GM23338 (cell line): ENCODE measurements at regions not wholly inside any gene's neighbourhood (a gene's known extent, or its start where the extent isn't known, plus 50 kb on each side); places are given as distances from the start of the nearest gene placed in this dataset.

Source experiments
- ATAC-seq: fragments of 200-7000 bp; cut with Tn5 transposase; 3 replicates; pipeline ENCODE4 v1.9.1; 2020
- DNase-seq: peaks from one replicate; pipeline ENCODE4 v3.0.0-alpha.2; 2015; ENCODE audit warnings: low spot score
- H2AFZ ChIP-seq: fragments of 200-600 bp; sonication (generic); 2 replicates; pipeline ENCODE4 v1.8.0; 2016; ENCODE audit warnings: antibody characterized with exemption, mild to moderate bottlenecking, moderate library complexity
- H3F3A ChIP-seq: fragments of 200-600 bp; sonication (generic); replicated peaks from 2 replicates; pipeline ENCODE4 v1.8.0; 2017; ENCODE audit warnings: antibody characterized with exemption, mixed run types, low read depth
- H3K27ac ChIP-seq: fragments of 200-600 bp; sonication (generic); 2 replicates; pipeline ENCODE4 v1.6.1; 2016; ENCODE audit warnings: low read depth
- H3K27me3 ChIP-seq: fragments of 200-600 bp; sonication (generic); 2 replicates; pipeline ENCODE4 v1.8.0; 2016; ENCODE audit warnings: mild to moderate bottlenecking, mixed run types, moderate library complexity; ENCODE audit not compliant: insufficient read depth
- H3K36me3 ChIP-seq: fragments of 200-600 bp; sonication (generic); 2 replicates; pipeline ENCODE4 v1.8.0; 2016; ENCODE audit warnings: mild to moderate bottlenecking; ENCODE audit not compliant: insufficient read depth
- H3K4me1 ChIP-seq: fragments of 200-600 bp; sonication (generic); 2 replicates; pipeline ENCODE4 v1.8.0; 2016; ENCODE audit warnings: mild to moderate bottlenecking, moderate library complexity; ENCODE audit not compliant: insufficient read depth
- H3K4me2 ChIP-seq: fragments of 200-600 bp; sonication (generic); 2 replicates; pipeline ENCODE4 v1.7.1; 2017; ENCODE audit warnings: mixed run types
- H3K4me3 ChIP-seq: fragments of 200-600 bp; sonication (generic); 2 replicates; pipeline ENCODE4 v1.6.1; 2016; ENCODE audit warnings: mixed run types
- H3K79me2 ChIP-seq: fragments of 200-600 bp; sonication (generic); replicated peaks from 2 replicates; pipeline ENCODE4 v1.8.0; 2017; ENCODE audit warnings: mild to moderate bottlenecking; ENCODE audit not compliant: insufficient read depth
- H3K9me2 ChIP-seq: fragments of 200-600 bp; sonication (generic); 2 replicates; pipeline ENCODE4 v1.8.0; 2017; ENCODE audit not compliant: insufficient read depth
- H4K20me1 ChIP-seq: fragments of 200-600 bp; sonication (generic); replicated peaks from 2 replicates; pipeline ENCODE4 v1.8.0; 2017; ENCODE audit warnings: mild to moderate bottlenecking; ENCODE audit not compliant: insufficient read depth
- H3K27ac Mint-ChIP-seq: 2 replicates; pipeline ENCODE4 v1.8.0; 2020; ENCODE audit warnings: inconsistent platforms, mild to moderate bottlenecking, moderate library complexity, mixed read lengths
- H3K27me3 Mint-ChIP-seq: 3 replicates; pipeline ENCODE4 v1.8.0; 2022; ENCODE audit warnings: low read depth, mild to moderate bottlenecking, moderate library complexity, mixed read lengths, inconsistent platforms; ENCODE audit not compliant: insufficient read depth, poor library complexity
- H3K36me3 Mint-ChIP-seq: 3 replicates; pipeline ENCODE4 v1.8.0; 2021; ENCODE audit warnings: low read depth, mild to moderate bottlenecking, inconsistent platforms, moderate library complexity, mixed read lengths
- H3K4me1 Mint-ChIP-seq: 3 replicates; pipeline ENCODE4 v1.8.0; 2020; ENCODE audit warnings: mild to moderate bottlenecking, inconsistent platforms, mixed read lengths
- H3K4me3 Mint-ChIP-seq: 3 replicates; pipeline ENCODE4 v1.8.0; 2021; ENCODE audit warnings: moderate library complexity, mild to moderate bottlenecking, inconsistent platforms, mixed read lengths
- H3K9me3 Mint-ChIP-seq: 3 replicates; pipeline ENCODE4 v1.8.0; 2020; ENCODE audit warnings: moderate library complexity, mild to moderate bottlenecking, inconsistent platforms, mixed read lengths
- CREB1 ChIP-seq: fragments of 250-450 bp; sonication (Bioruptor Pico); IDR thresholded peaks from 2 replicates; pipeline ENCODE4 v1.5.0; 2020; ENCODE audit warnings: low read depth, mild to moderate bottlenecking, moderate library complexity
- CTCF ChIP-seq, 2 experiments: fragments of 200-600 bp in 1 of 2; sonication (generic) in 1 of 2; conservative IDR thresholded peaks; 2 replicates each; pipeline versions ENCODE4 v1.5.1 to v1.6.1; 2016 to 2017; ENCODE audit warnings: antibody characterized with exemption in 2 of 2, low read depth in 2 of 2, mild to moderate bottlenecking in 2 of 2, moderate library complexity in 1 of 2
- ETS1 ChIP-seq: IDR thresholded peaks from 2 replicates; pipeline ENCODE4 v1.6.1; 2016; ENCODE audit warnings: antibody characterized with exemption
- EZH2 ChIP-seq: fragments of 200-600 bp; sonication (generic); IDR thresholded peaks from one replicate; pipeline ENCODE4 v1.8.0; 2017; ENCODE audit warnings: antibody characterized with exemption, mild to moderate bottlenecking, low read depth; ENCODE audit not compliant: unreplicated experiment
- EZH2phosphoT487 ChIP-seq: fragments of 200-600 bp; sonication (generic); IDR thresholded peaks from one replicate; pipeline ENCODE4 v1.8.1; 2018; ENCODE audit warnings: antibody characterized with exemption; ENCODE audit not compliant: unreplicated experiment
- JUNB ChIP-seq: IDR thresholded peaks from one replicate; pipeline ENCODE4 v1.6.1; 2016; ENCODE audit warnings: antibody characterized with exemption; ENCODE audit not compliant: unreplicated experiment
- NANOG ChIP-seq: IDR thresholded peaks from 2 replicates; pipeline ENCODE4 v1.6.1; 2016; ENCODE audit warnings: antibody characterized with exemption, borderline replicate concordance
- POLR2AphosphoS5 ChIP-seq: IDR thresholded peaks from 2 replicates; pipeline ENCODE4 v1.6.1; 2016; ENCODE audit warnings: antibody characterized with exemption, low read depth
- REST ChIP-seq: IDR thresholded peaks from one replicate; pipeline ENCODE4 v1.6.1; 2018; ENCODE audit warnings: antibody characterized with exemption; ENCODE audit not compliant: unreplicated experiment
- STAT1 ChIP-seq: IDR thresholded peaks from one replicate; pipeline ENCODE4 v1.6.1; 2016; ENCODE audit warnings: antibody characterized with exemption; ENCODE audit not compliant: unreplicated experiment
- ZNF114 ChIP-seq: fragments of 250-450 bp; sonication (Bioruptor Pico); IDR thresholded peaks from 2 replicates; pipeline ENCODE4 v1.5.0; 2020; ENCODE audit warnings: mild to moderate bottlenecking, moderate library complexity
- ZNF331 ChIP-seq: fragments of 250-450 bp; sonication (Bioruptor Pico); IDR thresholded peaks from 2 replicates; pipeline ENCODE4 v1.5.0; 2020; ENCODE audit warnings: low read depth, mild to moderate bottlenecking, moderate library complexity
- ZNF462 ChIP-seq: fragments of 250-450 bp; sonication (Bioruptor Pico); IDR thresholded peaks from 2 replicates; pipeline ENCODE4 v1.5.0; 2020; ENCODE audit warnings: mild to moderate bottlenecking, moderate library complexity

- H3K4me3 ChIP-seq: no peak overlapping the region
- no peaks in the 10 kb centered on the region for H3K27me3 ChIP-seq
- no peak overlapping the region for H3K4me3 Mint-ChIP-seq
- DNase-seq (no peak), ATAC-seq (no peak)
- H3F3A ChIP-seq: no peaks in the 10 kb centered on the region
- peaks cover 15% of the 10 kb centered on the region for H3K9me2 ChIP-seq
- peaks cover 3% of the 10 kb centered on the region; the same call in 1 of the 3 replicates for H3K36me3 Mint-ChIP-seq
- H3K27ac ChIP-seq: no peak overlapping the region
- H3K27me3 Mint-ChIP-seq: no peaks in the 10 kb centered on the region
- no peak overlapping the region for H3K4me2 ChIP-seq
- H2AFZ ChIP-seq: no peak overlapping the region
- no peaks in the 10 kb centered on the region for H3K4me1 Mint-ChIP-seq
- peaks cover 11% of the 10 kb centered on the region; the same call in 1 of the 3 replicates for H3K9me3 Mint-ChIP-seq
- no peak for TF ChIP-seq ZNF114 (CRISPR knock-in tag)
- no peak for TF ChIP-seq NANOG
- TF ChIP-seq STAT1: no peak
- no peak for TF ChIP-seq POLR2AphosphoS5
- no peak for TF ChIP-seq EZH2
- no peak for TF ChIP-seq CTCF (conservative IDR thresholded peaks at IDR 0.05; ENCODE audit: low read depth in 2 of 2)
- no peak for TF ChIP-seq EZH2phosphoT487
- no peak for TF ChIP-seq CREB1 (CRISPR knock-in tag)
- TF ChIP-seq ZNF462 (CRISPR knock-in tag): no peak
- no peak for TF ChIP-seq REST
- TF ChIP-seq JUNB: no peak
- no peak for TF ChIP-seq ETS1
- no peak for TF ChIP-seq ZNF331 (CRISPR knock-in tag)
- H3K36me3 ChIP-seq: no peaks in the 10 kb centered on the region
- no peaks in the 10 kb centered on the region for H4K20me1 ChIP-seq
- no peaks in the 10 kb centered on the region for H3K4me1 ChIP-seq
- H3K27ac Mint-ChIP-seq: no peak overlapping the region
- H3K79me2 ChIP-seq: no peaks in the 10 kb centered on the region
These were observed 816.8 kb upstream of the CRIM1 start for GRCh38 chr2:35538796-35539195.
